Endodermal cell (in vitro differentiated cells): ENCODE measurements at regions not wholly inside any gene's neighbourhood (a gene's known extent, or its start where the extent isn't known, plus 50 kb on each side); places are given as distances from the start of the nearest gene placed in this dataset.

Experiments
- DNase-seq: peaks from one replicate; pipeline ENCODE4 v3.0.0-alpha.2; 2017
- H3K27ac ChIP-seq: 2 replicates; pipeline ENCODE4 v1.5.1; 2013; ENCODE audit warnings: mild to moderate bottlenecking, low read depth, low read length, moderate library complexity
- H3K27me3 ChIP-seq: 2 replicates; pipeline ENCODE4 v1.6.1; 2013; ENCODE audit warnings: mild to moderate bottlenecking, low read length, moderate library complexity; ENCODE audit not compliant: insufficient read depth, control insufficient read depth, poor library complexity, severe bottlenecking
- H3K36me3 ChIP-seq: 2 replicates; pipeline ENCODE4 v1.7.0; 2013; ENCODE audit warnings: mild to moderate bottlenecking, low read length, moderate library complexity; ENCODE audit not compliant: control insufficient read depth, insufficient read depth
- H3K4me1 ChIP-seq: one replicate; pipeline ENCODE4 v1.7.0; 2013; ENCODE audit warnings: low read length; ENCODE audit not compliant: control insufficient read depth, insufficient read depth
- H3K4me3 ChIP-seq: 2 replicates; pipeline ENCODE4 v1.5.1; 2013; ENCODE audit warnings: mild to moderate bottlenecking, low read length, moderate library complexity
- H3K9ac ChIP-seq: 2 replicates; pipeline ENCODE4 v1.6.1; 2013; ENCODE audit warnings: mild to moderate bottlenecking, low read length, moderate library complexity; ENCODE audit not compliant: poor library complexity, severe bottlenecking; ENCODE audit errors: extremely low read depth
- H3K9me3 ChIP-seq: 2 replicates; pipeline ENCODE4 v1.6.1; 2013; ENCODE audit warnings: mild to moderate bottlenecking, low read length, moderate library complexity; ENCODE audit not compliant: control insufficient read depth
- H3K27ac Mint-ChIP-seq: 2 replicates; pipeline ENCODE4 v1.8.0; 2020; ENCODE audit warnings: mixed read lengths
- H3K27me3 Mint-ChIP-seq: 2 replicates; pipeline ENCODE4 v1.8.0; 2021; ENCODE audit warnings: mild to moderate bottlenecking, mixed read lengths; ENCODE audit not compliant: insufficient read depth
- H3K36me3 Mint-ChIP-seq: 2 replicates; pipeline ENCODE4 v1.8.0; 2020; ENCODE audit warnings: low read depth, mixed read lengths
- H3K4me1 Mint-ChIP-seq: 2 replicates; pipeline ENCODE4 v1.8.0; 2020; ENCODE audit warnings: mixed read lengths
- H3K4me3 Mint-ChIP-seq: 2 replicates; pipeline ENCODE4 v1.8.0; 2020; ENCODE audit warnings: mild to moderate bottlenecking, moderate library complexity, mixed read lengths
- H3K9me3 Mint-ChIP-seq: 2 replicates; pipeline ENCODE4 v1.8.0; 2020; ENCODE audit warnings: mild to moderate bottlenecking, mixed read lengths
- CTCF ChIP-seq: fragments of 200-600 bp; sonication (generic); conservative IDR thresholded peaks from 2 replicates; pipeline ENCODE4 v1.5.0; 2021; ENCODE audit warnings: antibody characterized with exemption, mild to moderate bottlenecking
- WGBS, 2 experiments: methylation state at CpG; one replicate each; pipeline versions ENCODE4 v1.1.5 to v1.1.7; 2013; ENCODE audit warnings: missing lambda C conversion rate in 2 of 2, mixed read lengths in 1 of 2; ENCODE audit not compliant: insufficient coverage in 1 of 2, insufficient read length in 1 of 2; 5-methylcytosine and 5-hydroxymethylcytosine counted together

- no peak overlapping the region for H3K4me3 Mint-ChIP-seq
- H3K36me3 ChIP-seq, result no peaks in the 10 kb centered on the region
- no peak overlapping the region for H3K4me3 ChIP-seq
- peaks cover 5% of the 10 kb centered on the region for H3K4me1 ChIP-seq
- 82 to 88% methylated on average over 5 to 9 of the region's 9 CpGs for WGBS, 2 experiments
- H3K27ac Mint-ChIP-seq, result no peak overlapping the region
- no peak overlapping the region for H3K27ac ChIP-seq
- H3K9me3 Mint-ChIP-seq, result no peaks in the 10 kb centered on the region
- no peaks in the 10 kb centered on the region for H3K9me3 ChIP-seq
- no peak overlapping the region for H3K9ac ChIP-seq
- H3K27me3 ChIP-seq, result no peaks in the 10 kb centered on the region
- DNase-seq, result peak; percentile 74
- TF ChIP-seq CTCF, result no peak
- peaks cover 9% of the 10 kb centered on the region for H3K27me3 Mint-ChIP-seq
- H3K36me3 Mint-ChIP-seq, result no peaks in the 10 kb centered on the region
- peaks cover 21% of the 10 kb centered on the region for H3K4me1 Mint-ChIP-seq
These were observed 534.0 kb upstream of the B3GAT1 start for GRCh38 chr11:134945993-134946392.

GRCh38 chr11:134944986-134945385 lies 532.9 kb upstream of the B3GAT1 start:
- Mint-ChIP-seq H3K4me3 (no peak overlapping the region), H3K9me3 (no peaks in the 10 kb centered on the region), H3K27ac (no peak overlapping the region), H3K36me3 (no peaks in the 10 kb centered on the region), H3K4me1 (peaks cover 22% of the 10 kb centered on the region), H3K27me3 (peaks cover 9% of the 10 kb centered on the region)
- Histone ChIP-seq H3K27me3 (no peaks in the 10 kb centered on the region), H3K4me1 (peaks cover under 1% of the 10 kb centered on the region), H3K27ac (no peak overlapping the region), H3K36me3 (no peaks in the 10 kb centered on the region), H3K9ac (no peak overlapping the region), H3K4me3 (no peak overlapping the region), H3K9me3 (no peaks in the 10 kb centered on the region)
- no peak for TF ChIP-seq CTCF
- DNase-seq, result no peak
- WGBS, 2 experiments, result 77 to 93% methylated on average over 5 to 10 of the region's 10 CpGs

- no peaks in the 10 kb centered on the region for H3K27me3 ChIP-seq
- no peaks in the 10 kb centered on the region for H3K36me3 Mint-ChIP-seq
- 82 to 90% methylated on average over 2 to 5 of the region's 5 CpGs for WGBS, 2 experiments
- no peak overlapping the region for H3K9ac ChIP-seq
- peaks cover 23% of the 10 kb centered on the region for H3K4me1 Mint-ChIP-seq
- no peak for DNase-seq
- no peak for TF ChIP-seq CTCF
- no peak overlapping the region for H3K4me3 Mint-ChIP-seq
- peak overlapping the region; percentile 17 for H3K27ac Mint-ChIP-seq
- H3K4me1 ChIP-seq, result no peaks in the 10 kb centered on the region
- H3K27ac ChIP-seq, result no peak overlapping the region
- no peaks in the 10 kb centered on the region for H3K9me3 ChIP-seq
- no peaks in the 10 kb centered on the region for H3K9me3 Mint-ChIP-seq
- peaks cover 4% of the 10 kb centered on the region for H3K27me3 Mint-ChIP-seq
- H3K36me3 ChIP-seq, result no peaks in the 10 kb centered on the region
- no peak overlapping the region for H3K4me3 ChIP-seq
These were observed 532.1 kb upstream of the B3GAT1 start for GRCh38 chr11:134944131-134944530.
